ENCODE measurements at regions not wholly inside any gene's neighbourhood (a gene's known extent, or its start where the extent isn't known, plus 50 kb on each side); places are given as distances from the start of the nearest gene placed in this dataset.

DNA sequence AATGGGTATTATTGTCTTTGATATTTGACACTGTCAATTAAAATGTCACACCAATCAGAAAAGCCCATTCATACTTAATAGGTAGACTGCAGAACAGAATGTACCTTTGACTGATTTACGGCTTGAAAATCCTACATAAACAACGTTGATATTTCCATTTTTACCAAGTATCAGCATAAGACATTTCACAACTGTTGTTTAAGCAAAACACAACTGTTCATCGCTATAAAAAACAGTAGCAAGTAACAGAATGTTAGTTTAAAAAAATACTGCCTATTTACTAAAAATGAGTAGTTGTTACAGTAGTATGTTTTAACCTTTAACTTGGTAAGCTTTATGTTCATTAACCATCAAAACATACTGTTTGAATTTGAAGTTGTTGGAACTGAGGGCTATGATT lies 1096.6 kb downstream of the PCDH17 start:
- H3K4me3 ChIP-seq (replicated peaks in 1 of 2; ENCODE audit: low read depth in 2 of 2, low read length in 2 of 2), result no peak overlapping the region

DNA sequence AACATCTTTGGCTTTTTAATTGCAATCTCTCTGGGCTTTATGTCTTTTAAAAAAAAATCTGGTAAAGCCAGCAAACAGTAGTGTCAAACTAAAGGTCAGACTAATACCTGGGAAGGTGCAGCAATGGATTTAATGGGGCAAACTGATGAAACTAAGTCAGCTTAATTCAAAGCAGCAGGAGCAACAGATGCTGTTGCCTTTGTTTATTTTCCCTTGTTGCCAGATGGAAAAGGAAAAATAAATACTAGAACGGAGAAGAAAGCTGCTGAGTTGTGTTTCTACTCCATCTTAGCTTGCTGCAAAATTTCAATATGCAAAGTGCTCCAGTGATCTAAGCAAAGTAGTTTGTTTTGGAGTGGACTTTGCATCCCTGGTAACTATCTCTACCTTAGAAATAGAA lies 1097.8 kb downstream of the PCDH17 start:
- DNase-seq (ENCODE audit: low read depth in 2 of 2), result no peak
- TF ChIP-seq, protein P1, sequence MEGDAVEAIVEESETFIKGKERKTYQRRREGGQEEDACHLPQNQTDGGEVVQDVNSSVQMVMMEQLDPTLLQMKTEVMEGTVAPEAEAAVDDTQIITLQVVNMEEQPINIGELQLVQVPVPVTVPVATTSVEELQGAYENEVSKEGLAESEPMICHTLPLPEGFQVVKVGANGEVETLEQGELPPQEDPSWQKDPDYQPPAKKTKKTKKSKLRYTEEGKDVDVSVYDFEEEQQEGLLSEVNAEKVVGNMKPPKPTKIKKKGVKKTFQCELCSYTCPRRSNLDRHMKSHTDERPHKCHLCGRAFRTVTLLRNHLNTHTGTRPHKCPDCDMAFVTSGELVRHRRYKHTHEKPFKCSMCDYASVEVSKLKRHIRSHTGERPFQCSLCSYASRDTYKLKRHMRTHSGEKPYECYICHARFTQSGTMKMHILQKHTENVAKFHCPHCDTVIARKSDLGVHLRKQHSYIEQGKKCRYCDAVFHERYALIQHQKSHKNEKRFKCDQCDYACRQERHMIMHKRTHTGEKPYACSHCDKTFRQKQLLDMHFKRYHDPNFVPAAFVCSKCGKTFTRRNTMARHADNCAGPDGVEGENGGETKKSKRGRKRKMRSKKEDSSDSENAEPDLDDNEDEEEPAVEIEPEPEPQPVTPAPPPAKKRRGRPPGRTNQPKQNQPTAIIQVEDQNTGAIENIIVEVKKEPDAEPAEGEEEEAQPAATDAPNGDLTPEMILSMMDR (IDR thresholded peaks at IDR 0.05; ENCODE audit: low read depth, low read length), result no peak
- no peak overlapping the region for H3K4me3 ChIP-seq (replicated peaks in 1 of 2; ENCODE audit: low read depth in 2 of 2, low read length in 2 of 2)

More for the DNA sequence above, 1096.6 kb downstream of the PCDH17 start:
- no peak for DNase-seq (ENCODE audit: low read depth in 2 of 2)
- TF ChIP-seq, protein P1 (IDR thresholded peaks at IDR 0.05; ENCODE audit: low read depth, low read length), result no peak

GRCh38 chr13:58744686-58745085 lies 1113.1 kb downstream of the PCDH17 start:
- no peak overlapping the region for H3K4me3 ChIP-seq (replicated peaks in 1 of 2; ENCODE audit: low read depth in 2 of 2, low read length in 2 of 2)
- DNase-seq (ENCODE audit: low read depth in 2 of 2), result no peak
- TF ChIP-seq, protein P1 (IDR thresholded peaks at IDR 0.05; ENCODE audit: low read depth, low read length), result no peak

GRCh38 chr13:58767566-58767965 lies 1136.0 kb downstream of the PCDH17 start:
- H3K4me3 ChIP-seq (replicated peaks in 1 of 2; ENCODE audit: low read depth in 2 of 2, low read length in 2 of 2), result no peak overlapping the region
- TF ChIP-seq, protein P1 (IDR thresholded peaks at IDR 0.05; ENCODE audit: low read depth, low read length), result no peak
- no peak for DNase-seq (ENCODE audit: low read depth in 2 of 2)

- H3K4me3 ChIP-seq (replicated peaks in 1 of 2; ENCODE audit: low read depth in 2 of 2, low read length in 2 of 2), result no peak overlapping the region
- no peak for DNase-seq (ENCODE audit: low read depth in 2 of 2)
- TF ChIP-seq, protein P1 (IDR thresholded peaks at IDR 0.05; ENCODE audit: low read depth, low read length), result no peak
Observed at GRCh38 chr13:58773280-58773859, 1141.8 kb downstream of the PCDH17 start.

DNA sequence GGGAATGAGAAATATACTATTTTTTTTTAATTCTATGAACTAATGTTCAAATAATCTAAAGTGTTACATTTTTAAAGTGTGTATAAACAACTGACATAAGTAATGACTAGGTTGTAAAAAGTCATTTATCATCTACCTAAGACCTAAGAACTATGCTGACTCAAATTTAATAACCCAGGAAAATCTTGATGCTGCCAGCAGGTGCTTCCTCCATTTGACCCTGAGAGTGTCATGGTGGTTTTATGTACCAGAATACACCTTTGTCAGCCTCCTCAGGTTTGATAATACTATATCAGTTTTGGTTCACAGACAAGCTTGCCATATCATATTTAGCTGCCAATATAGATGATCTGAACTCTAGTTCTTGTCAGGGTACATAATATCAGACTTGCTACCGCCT lies 1151.2 kb downstream of the PCDH17 start:
- TF ChIP-seq, protein P1 (IDR thresholded peaks at IDR 0.05; ENCODE audit: low read depth, low read length), result no peak
- no peak overlapping the region for H3K4me3 ChIP-seq (replicated peaks in 1 of 2; ENCODE audit: low read depth in 2 of 2, low read length in 2 of 2)
- no peak for DNase-seq (ENCODE audit: low read depth in 2 of 2)

DNA sequence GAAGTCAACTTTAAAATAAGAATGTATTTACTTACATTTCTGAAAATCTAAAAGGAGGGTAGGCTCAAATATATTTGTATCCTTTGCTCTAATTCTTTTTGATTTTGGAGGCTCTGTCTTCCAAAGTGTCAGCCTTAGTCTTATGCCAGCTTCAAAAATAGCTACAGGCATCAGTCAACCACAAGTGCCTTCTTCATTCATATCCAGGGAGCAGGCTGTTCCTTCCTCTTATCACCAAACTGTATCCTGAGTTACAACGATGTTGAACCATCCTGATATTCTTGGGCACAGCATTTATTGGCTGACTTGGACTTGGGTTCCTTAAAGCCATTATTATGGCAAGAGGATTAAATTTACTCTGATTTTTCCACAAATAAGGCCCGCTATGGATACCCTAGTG lies 1161.3 kb downstream of the PCDH17 start:
- DNase-seq (ENCODE audit: low read depth in 2 of 2), result no peak
- TF ChIP-seq, protein P1 (IDR thresholded peaks at IDR 0.05; ENCODE audit: low read depth, low read length), result no peak
- no peak overlapping the region for H3K4me3 ChIP-seq (replicated peaks in 1 of 2; ENCODE audit: low read depth in 2 of 2, low read length in 2 of 2)
